ENCODE measurements at regions not wholly inside any gene's neighbourhood (a gene's known extent, or its start where the extent isn't known, plus 50 kb on each side); places are given as distances from the start of the nearest gene placed in this dataset.

- no peak overlapping the region for H3K4me3 Mint-ChIP-seq (ENCODE audit: unreplicated experiment)
- Histone ChIP-seq H3K4me1 (no peaks in the 10 kb centered on the region), H3K27me3 (replicated peaks; ENCODE audit: control insufficient read depth, insufficient read depth, low read length) (no peaks in the 10 kb centered on the region), H3K36me3 (ENCODE audit: control insufficient read depth, insufficient read depth, low read length) (no peaks in the 10 kb centered on the region), H3K4me3 (ENCODE audit: low read depth, low read length) (no peak overlapping the region), H3K9me3 (no peaks in the 10 kb centered on the region)
- no peak for TF ChIP-seq CTCF (IDR thresholded peaks at IDR 0.05; ENCODE audit: insufficient read depth in 1 of 2, low read depth in 1 of 2, low read length in 1 of 2, severe bottlenecking in 1 of 2, unreplicated experiment in 1 of 2)
- no peaks in the 10 kb centered on the region for H3K4me1 Mint-ChIP-seq (ENCODE audit: low read depth, unreplicated experiment)
- DNase-seq, result no peak
- no TSS peak for BruUV-seq (replicated peaks)
- H3K36me3 Mint-ChIP-seq (ENCODE audit: insufficient read depth, unreplicated experiment), result no peaks in the 10 kb centered on the region
- H3K9me3 Mint-ChIP-seq (ENCODE audit: unreplicated experiment), result no peaks in the 10 kb centered on the region
- peaks cover 9% of the 10 kb centered on the region for H3K27me3 Mint-ChIP-seq (ENCODE audit: insufficient read depth, unreplicated experiment)
- CTCF ChIA-PET, result no interaction called here
- POLR2A ChIA-PET, result no interaction called here
- intact Hi-C loops (cut with micrococcal nuclease; ENCODE audit: unreplicated experiment), result no loop called here
- H3K27ac Mint-ChIP-seq (ENCODE audit: unreplicated experiment), result no peak overlapping the region
Observed at GRCh38 chr16:26493751-26494150, 573.0 kb upstream of the C16orf82 start.

GRCh38 chr16:26497896-26498295 lies 568.8 kb upstream of the C16orf82 start:
- Mint-ChIP-seq H3K4me1 (ENCODE audit: low read depth, unreplicated experiment) (no peaks in the 10 kb centered on the region), H3K4me3 (ENCODE audit: unreplicated experiment) (no peak overlapping the region), H3K27ac (ENCODE audit: unreplicated experiment) (no peak overlapping the region), H3K36me3 (ENCODE audit: insufficient read depth, unreplicated experiment) (no peaks in the 10 kb centered on the region), H3K27me3 (ENCODE audit: insufficient read depth, unreplicated experiment) (peaks cover 15% of the 10 kb centered on the region), H3K9me3 (ENCODE audit: unreplicated experiment) (no peaks in the 10 kb centered on the region)
- Histone ChIP-seq H3K4me3 (ENCODE audit: low read depth, low read length) (no peak overlapping the region), H3K4me1 (no peaks in the 10 kb centered on the region), H3K9me3 (no peaks in the 10 kb centered on the region), H3K36me3 (ENCODE audit: control insufficient read depth, insufficient read depth, low read length) (no peaks in the 10 kb centered on the region), H3K27me3 (replicated peaks; ENCODE audit: control insufficient read depth, insufficient read depth, low read length) (no peaks in the 10 kb centered on the region)
- DNase-seq, result no peak
- CTCF ChIA-PET, result no interaction called here
- no peak for TF ChIP-seq CTCF (IDR thresholded peaks at IDR 0.05; ENCODE audit: insufficient read depth in 1 of 2, low read depth in 1 of 2, low read length in 1 of 2, severe bottlenecking in 1 of 2, unreplicated experiment in 1 of 2)
- POLR2A ChIA-PET, result no interaction called here
- no TSS peak for BruUV-seq (replicated peaks)
- intact Hi-C loops (cut with micrococcal nuclease; ENCODE audit: unreplicated experiment), result no loop called here

- DNase-seq, result no peak
Observed at GRCh38 chr16:26500326-26500725, 566.4 kb upstream of the C16orf82 start.

More at GRCh38 chr16:26500326-26500725, 566.4 kb upstream of the C16orf82 start:
- Mint-ChIP-seq H3K27me3 (ENCODE audit: insufficient read depth, unreplicated experiment) (peaks cover 15% of the 10 kb centered on the region), H3K4me1 (ENCODE audit: low read depth, unreplicated experiment) (no peaks in the 10 kb centered on the region), H3K27ac (ENCODE audit: unreplicated experiment) (no peak overlapping the region), H3K36me3 (ENCODE audit: insufficient read depth, unreplicated experiment) (no peaks in the 10 kb centered on the region), H3K9me3 (ENCODE audit: unreplicated experiment) (no peaks in the 10 kb centered on the region), H3K4me3 (ENCODE audit: unreplicated experiment) (no peak overlapping the region)
- no peaks in the 10 kb centered on the region for H3K27me3 ChIP-seq (replicated peaks; ENCODE audit: control insufficient read depth, insufficient read depth, low read length)
- no peak for TF ChIP-seq CTCF (IDR thresholded peaks at IDR 0.05; ENCODE audit: insufficient read depth in 1 of 2, low read depth in 1 of 2, low read length in 1 of 2, severe bottlenecking in 1 of 2, unreplicated experiment in 1 of 2)
- no TSS peak for BruUV-seq (replicated peaks)
- intact Hi-C loops (cut with micrococcal nuclease; ENCODE audit: unreplicated experiment), result no loop called here
- ChIA-PET POLR2A (no interaction called here), CTCF (no interaction called here)
- no peaks in the 10 kb centered on the region for H3K9me3 ChIP-seq
- H3K4me3 ChIP-seq (ENCODE audit: low read depth, low read length), result no peak overlapping the region
- no peaks in the 10 kb centered on the region for H3K36me3 ChIP-seq (ENCODE audit: control insufficient read depth, insufficient read depth, low read length)
- H3K4me1 ChIP-seq, result no peaks in the 10 kb centered on the region
